OCI-LY1 (cell line): ENCODE measurements at regions not wholly inside any gene's neighbourhood (a gene's known extent, or its start where the extent isn't known, plus 50 kb on each side); places are given as distances from the start of the nearest gene placed in this dataset.

Source experiments
- H2AFZ ChIP-seq: fragments of 200-600 bp; sonication (generic), shearing (Covaris generic); 2 replicates; pipeline ENCODE4 v1.6.0; 2014; ENCODE audit warnings: antibody characterized with exemption, mild to moderate bottlenecking, low read length
- H3F3A ChIP-seq: fragments of 200-600 bp; sonication (generic), shearing (Covaris generic); 2 replicates; pipeline ENCODE4 v1.6.0; 2014; ENCODE audit warnings: mild to moderate bottlenecking, antibody characterized with exemption, low read length, moderate library complexity; ENCODE audit not compliant: insufficient read depth
- H3K27ac ChIP-seq: fragments of 200-600 bp; sonication (generic); 2 replicates; pipeline ENCODE4 v1.5.1; 2014; ENCODE audit warnings: low read length, mixed run types, mild to moderate bottlenecking, low read depth; ENCODE audit not compliant: poor library complexity, severe bottlenecking
- H3K27me3 ChIP-seq: fragments of 200-600 bp; sonication (generic); 2 replicates; pipeline ENCODE4 v1.6.0; 2014; ENCODE audit warnings: antibody characterized with exemption, mild to moderate bottlenecking, low read length, moderate library complexity; ENCODE audit not compliant: insufficient read depth
- H3K36me3 ChIP-seq: fragments of 200-600 bp; sonication (generic); 2 replicates; pipeline ENCODE4 v1.6.1; 2014; ENCODE audit warnings: mild to moderate bottlenecking, antibody characterized with exemption, low read length, moderate library complexity, mixed read lengths; ENCODE audit not compliant: insufficient read depth
- H3K4me1 ChIP-seq: fragments of 200-600 bp; sonication (generic); 2 replicates; pipeline ENCODE4 v1.5.1; 2014; ENCODE audit warnings: mild to moderate bottlenecking, low read length, moderate library complexity; ENCODE audit not compliant: insufficient read depth, severe bottlenecking
- H3K4me2 ChIP-seq: fragments of 200-600 bp; sonication (generic), shearing (Covaris generic); 2 replicates; pipeline ENCODE4 v1.6.1; 2014; ENCODE audit warnings: low read length
- H3K4me3 ChIP-seq: fragments of 200-600 bp; sonication (generic); 2 replicates; pipeline ENCODE4 v1.5.1; 2014; ENCODE audit warnings: low read length, low read depth, mild to moderate bottlenecking, mixed read lengths; ENCODE audit not compliant: poor library complexity, severe bottlenecking
- H3K79me2 ChIP-seq: fragments of 200-600 bp; shearing (Covaris generic); 2 replicates; pipeline ENCODE4 v1.6.1; 2016; ENCODE audit warnings: mixed run types, low read length, mixed read lengths; ENCODE audit not compliant: insufficient read depth
- H3K9ac ChIP-seq: fragments of 200-600 bp; sonication (generic), shearing (Covaris generic); 2 replicates; pipeline ENCODE4 v1.6.1; 2014; ENCODE audit warnings: mild to moderate bottlenecking, low read length, mixed read lengths
- H3K9me2 ChIP-seq: fragments of 200-600 bp; sonication (generic), shearing (Covaris generic); 2 replicates; pipeline ENCODE4 v1.6.1; 2014; ENCODE audit warnings: low read depth, mild to moderate bottlenecking, low read length, mixed read lengths
- H3K9me3 ChIP-seq: fragments of 200-600 bp; shearing (Covaris generic); 2 replicates; pipeline ENCODE4 v1.6.1; 2014; ENCODE audit warnings: low read length, mixed read lengths
- H4K20me1 ChIP-seq: fragments of 200-600 bp; sonication (generic), shearing (Covaris generic); 2 replicates; pipeline ENCODE4 v1.6.0; 2016; ENCODE audit warnings: mild to moderate bottlenecking, low read length; ENCODE audit not compliant: insufficient read depth
- CTCF ChIP-seq: fragments of 200-600 bp; sonication (generic), shearing (Covaris generic); IDR thresholded peaks from 2 replicates; pipeline ENCODE4 v1.5.1; 2017; ENCODE audit warnings: mild to moderate bottlenecking, antibody characterized with exemption, low read length, moderate library complexity, mixed read lengths
- EZH2 ChIP-seq: fragments of 200-600 bp; sonication (generic), shearing (Covaris generic); IDR thresholded peaks from 2 replicates; pipeline ENCODE4 v1.8.0; 2017; ENCODE audit warnings: borderline replicate concordance, mixed run types, mild to moderate bottlenecking, antibody characterized with exemption, low read length, moderate library complexity, mixed read lengths

GRCh38 chr1:222105861-222106260 lies 364.0 kb upstream of the DUSP10 start:
- H3K9me3 ChIP-seq: no peaks in the 10 kb centered on the region
- no peaks in the 10 kb centered on the region for H3K27me3 ChIP-seq
- no peak for TF ChIP-seq CTCF
- no peak for TF ChIP-seq EZH2
- H3K27ac ChIP-seq: no peak overlapping the region
- no peaks in the 10 kb centered on the region for H4K20me1 ChIP-seq
- H3K36me3 ChIP-seq: no peaks in the 10 kb centered on the region
- H3K79me2 ChIP-seq: no peaks in the 10 kb centered on the region
- H3K9ac ChIP-seq: no peak overlapping the region
- H3F3A ChIP-seq: no peaks in the 10 kb centered on the region
- H3K4me3 ChIP-seq: no peak overlapping the region
- H2AFZ ChIP-seq: no peak overlapping the region
- no peaks in the 10 kb centered on the region for H3K9me2 ChIP-seq
- H3K4me2 ChIP-seq: no peak overlapping the region
- H3K4me1 ChIP-seq: no peaks in the 10 kb centered on the region

GRCh38 chr1:222105393-222105737 lies 363.5 kb upstream of the DUSP10 start:
- no peaks in the 10 kb centered on the region for H3K9me3 ChIP-seq
- H3K9me2 ChIP-seq: no peaks in the 10 kb centered on the region
- H3F3A ChIP-seq: no peaks in the 10 kb centered on the region
- no peak; the same call in 1 of the 2 replicates for TF ChIP-seq CTCF
- no peak for TF ChIP-seq EZH2
- H3K4me3 ChIP-seq: no peak overlapping the region
- no peaks in the 10 kb centered on the region for H3K27me3 ChIP-seq
- no peaks in the 10 kb centered on the region for H3K4me1 ChIP-seq
- no peak overlapping the region for H2AFZ ChIP-seq
- no peaks in the 10 kb centered on the region for H3K79me2 ChIP-seq
- H4K20me1 ChIP-seq: no peaks in the 10 kb centered on the region
- no peak overlapping the region for H3K27ac ChIP-seq
- H3K36me3 ChIP-seq: no peaks in the 10 kb centered on the region
- no peak overlapping the region for H3K9ac ChIP-seq
- no peak overlapping the region for H3K4me2 ChIP-seq

GRCh38 chr1:222104694-222105392 lies 363.0 kb upstream of the DUSP10 start:
- Histone ChIP-seq H3K36me3 (no peaks in the 10 kb centered on the region), H3F3A (no peaks in the 10 kb centered on the region), H3K9me2 (no peaks in the 10 kb centered on the region), H3K9me3 (no peaks in the 10 kb centered on the region), H3K27ac (no peak overlapping the region), H3K4me3 (no peak overlapping the region), H3K4me2 (no peak overlapping the region), H3K9ac (no peak overlapping the region), H4K20me1 (no peaks in the 10 kb centered on the region), H3K27me3 (no peaks in the 10 kb centered on the region), H3K4me1 (no peaks in the 10 kb centered on the region), H3K79me2 (no peaks in the 10 kb centered on the region), H2AFZ (no peak overlapping the region)
- TF ChIP-seq EZH2 (no peak), CTCF (no peak)
